ENCODE measurements at regions not wholly inside any gene's neighbourhood (a gene's known extent, or its start where the extent isn't known, plus 50 kb on each side); places are given as distances from the start of the nearest gene placed in this dataset.
"Not testable (repeated sequence)": the region's sequence is repeated elsewhere in the genome, so short reads cannot be mapped to it uniquely, and the experiment has no call there.

- Histone ChIP-seq H3K4me2 (no peak overlapping the region), H3K4me1 (no peaks in the 10 kb centered on the region), H3K9me3 (no peaks in the 10 kb centered on the region), H3K4me3 (no peak overlapping the region), H3K27ac (no peak overlapping the region)
- no peak for DNase-seq (ENCODE audit: low read depth in 1 of 2, low spot score in 1 of 2)
- ATAC-seq, result no peak
- FAIRE-seq, result no peak
- ChIA-PET CTCF (no interaction called here), POLR2A (no interaction called here)
- no peak for TF ChIP-seq FOSL2 (IDR thresholded peaks at IDR 0.05)
- TF ChIP-seq FOSL2 (CRISPR knock-in tag; IDR thresholded peaks at IDR 0.05), result peak; percentile 31; the same call in 1 of the 2 replicates
- no peak for TF ChIP-seq NPAS2 (CRISPR knock-in tag; IDR thresholded peaks at IDR 0.05; ENCODE audit: borderline replicate concordance)
- WGBS (ENCODE audit: missing lambda C conversion rate), result 9% methylated on average over 4 of the region's 4 CpGs
Measured at GRCh38 chr1:102241431-102242338, 245.0 kb upstream of the OLFM3 start.

- POLR2A ChIA-PET, result no interaction called here
- H3K9me3 ChIP-seq, result no peaks in the 10 kb centered on the region
- H3K27ac ChIP-seq, result no peak overlapping the region
- H3K4me2 ChIP-seq, result no peak overlapping the region
- H3K4me3 ChIP-seq, result no peak overlapping the region
- no peak for ATAC-seq
- FAIRE-seq, result no peak
- no peak for DNase-seq (ENCODE audit: low read depth in 1 of 2, low spot score in 1 of 2)
- TF ChIP-seq HOXA7 (CRISPR knock-in tag; IDR thresholded peaks at IDR 0.05), result no peak
- WGBS (ENCODE audit: missing lambda C conversion rate), result 4% methylated on average over 3 of the region's 3 CpGs
- CTCF ChIA-PET, result no interaction called here
- H3K4me1 ChIP-seq, result no peaks in the 10 kb centered on the region
Measured at GRCh38 chr1:102239247-102239646, 242.5 kb upstream of the OLFM3 start.

GRCh38 chr1:102234753-102235359 is 238.1 kb upstream of the OLFM3 start:
- H3K4me1 ChIP-seq, result no peaks in the 10 kb centered on the region
- no peak for DNase-seq (ENCODE audit: low read depth in 1 of 2, low spot score in 1 of 2)
- WGBS (ENCODE audit: missing lambda C conversion rate), result 45% methylated on average over 16 of the region's 31 CpGs
- H3K27ac ChIP-seq, result no peak overlapping the region
- ATAC-seq, result no peak
- H3K9me3 ChIP-seq, result no peaks in the 10 kb centered on the region
- H3K4me2 ChIP-seq, result no peak overlapping the region
- no peak for FAIRE-seq
- no peak overlapping the region for H3K4me3 ChIP-seq
- TF ChIP-seq ATOH8 (CRISPR knock-in tag; IDR thresholded peaks at IDR 0.05; ENCODE audit: low read depth) (no peak), RARB (CRISPR knock-in tag; IDR thresholded peaks at IDR 0.05) (no peak), MAZ (IDR thresholded peaks at IDR 0.05; ENCODE audit: borderline replicate concordance, low read depth, low read length) (no peak), BCL3 (IDR thresholded peaks at IDR 0.05) (no peak), RNF2 (IDR thresholded peaks at IDR 0.05; ENCODE audit: borderline replicate concordance, low read depth) (no peak), HOXA7 (CRISPR knock-in tag; IDR thresholded peaks at IDR 0.05) (no peak), EP300 (IDR thresholded peaks at IDR 0.05) (no peak), ZFP36 (IDR thresholded peaks at IDR 0.05; ENCODE audit: borderline replicate concordance, partially characterized antibody) (no peak), CBX8 (IDR thresholded peaks at IDR 0.05) (no peak), CBX2 (IDR thresholded peaks at IDR 0.05; ENCODE audit: borderline replicate concordance, low read depth) (no peak)
- ChIA-PET POLR2A (no interaction called here), CTCF (no interaction called here)

- Histone ChIP-seq H3K27ac (no peak overlapping the region), H3K9me3 (no peaks in the 10 kb centered on the region), H3K4me2 (no peak overlapping the region), H3K4me3 (no peak overlapping the region), H3K4me1 (no peaks in the 10 kb centered on the region)
- DNase-seq (ENCODE audit: low read depth in 1 of 2, low spot score in 1 of 2) (no peak), FAIRE-seq (no peak), ATAC-seq (no peak)
- WGBS (ENCODE audit: missing lambda C conversion rate), result 2% methylated on average over 2 of the region's 2 CpGs
- no peak for TF ChIP-seq EP300 (IDR thresholded peaks at IDR 0.05)
- no peak for TF ChIP-seq RCOR1 (IDR thresholded peaks at IDR 0.05; ENCODE audit: low read depth, low read length)
- TF ChIP-seq CTCF (IDR thresholded peaks at IDR 0.05), result no peak
- TF ChIP-seq ZC3H11A (IDR thresholded peaks at IDR 0.05), result no peak
- TF ChIP-seq SREBF2 (IDR thresholded peaks at IDR 0.05), result no peak
- no peak for TF ChIP-seq CHD4 (IDR thresholded peaks at IDR 0.05; ENCODE audit: borderline replicate concordance)
- POLR2A ChIA-PET, result no interaction called here
- CTCF ChIA-PET, result no interaction called here
Measured at GRCh38 chr1:102219463-102219862, 222.7 kb upstream of the OLFM3 start.

GRCh38 chr1:102210891-102211290 is 214.2 kb upstream of the OLFM3 start:
- H3K4me1 ChIP-seq; H3K4me2 ChIP-seq; FAIRE-seq; H3K4me3 ChIP-seq; DNase-seq (ENCODE audit: low read depth in 1 of 2, low spot score in 1 of 2); H3K27ac ChIP-seq; POLR2A ChIA-PET; H3K9me3 ChIP-seq; ATAC-seq; CTCF ChIA-PET: not testable (repeated sequence)
- WGBS (ENCODE audit: missing lambda C conversion rate), result 8% methylated on average over 2 of the region's 3 CpGs
